Loucy (cell line): ENCODE measurements at regions not wholly inside any gene's neighbourhood (a gene's known extent, or its start where the extent isn't known, plus 50 kb on each side); places are given as distances from the start of the nearest gene placed in this dataset.

Source experiments
- EZH2phosphoT487 ChIP-seq: fragments of 200-600 bp; IDR thresholded peaks from 2 replicates; pipeline ENCODE4 v1.6.1; 2018; ENCODE audit warnings: antibody characterized with exemption, mild to moderate bottlenecking, moderate library complexity, borderline replicate concordance
- TF ChIP-seq, protein P1 (sequence below): fragments of 200-600 bp; sonication (generic); conservative IDR thresholded peaks from 2 replicates; pipeline ENCODE4 v1.5.1; 2014; ENCODE audit warnings: mild to moderate bottlenecking, antibody characterized with exemption, low read length

DNA sequence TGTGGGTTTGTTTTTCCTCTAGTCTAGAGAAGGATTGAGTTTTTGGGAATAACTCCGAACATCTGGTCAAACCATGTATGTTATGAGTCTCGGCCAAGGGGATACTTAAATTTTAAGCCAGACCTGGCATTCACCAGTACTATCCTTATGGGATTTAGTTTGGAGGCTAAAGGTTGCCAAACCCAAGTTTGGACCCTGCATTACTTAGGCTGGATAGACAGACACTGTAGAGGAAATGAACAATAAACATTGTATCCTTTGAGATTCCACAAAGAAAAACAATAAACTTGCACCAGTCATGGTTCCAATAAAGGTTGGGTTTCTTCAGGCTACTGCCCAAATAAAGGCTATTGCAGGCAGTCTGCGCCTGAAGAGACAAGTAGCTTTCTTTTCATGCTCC, 296.7 kb upstream of the MEF2C start:
- TF ChIP-seq, protein P1, sequence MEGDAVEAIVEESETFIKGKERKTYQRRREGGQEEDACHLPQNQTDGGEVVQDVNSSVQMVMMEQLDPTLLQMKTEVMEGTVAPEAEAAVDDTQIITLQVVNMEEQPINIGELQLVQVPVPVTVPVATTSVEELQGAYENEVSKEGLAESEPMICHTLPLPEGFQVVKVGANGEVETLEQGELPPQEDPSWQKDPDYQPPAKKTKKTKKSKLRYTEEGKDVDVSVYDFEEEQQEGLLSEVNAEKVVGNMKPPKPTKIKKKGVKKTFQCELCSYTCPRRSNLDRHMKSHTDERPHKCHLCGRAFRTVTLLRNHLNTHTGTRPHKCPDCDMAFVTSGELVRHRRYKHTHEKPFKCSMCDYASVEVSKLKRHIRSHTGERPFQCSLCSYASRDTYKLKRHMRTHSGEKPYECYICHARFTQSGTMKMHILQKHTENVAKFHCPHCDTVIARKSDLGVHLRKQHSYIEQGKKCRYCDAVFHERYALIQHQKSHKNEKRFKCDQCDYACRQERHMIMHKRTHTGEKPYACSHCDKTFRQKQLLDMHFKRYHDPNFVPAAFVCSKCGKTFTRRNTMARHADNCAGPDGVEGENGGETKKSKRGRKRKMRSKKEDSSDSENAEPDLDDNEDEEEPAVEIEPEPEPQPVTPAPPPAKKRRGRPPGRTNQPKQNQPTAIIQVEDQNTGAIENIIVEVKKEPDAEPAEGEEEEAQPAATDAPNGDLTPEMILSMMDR: no peak
- TF ChIP-seq EZH2phosphoT487: no peak
